ENCODE measurements at regions not wholly inside any gene's neighbourhood (a gene's known extent, or its start where the extent isn't known, plus 50 kb on each side); places are given as distances from the start of the nearest gene placed in this dataset.
"Not testable (repeated sequence)": the region's sequence is repeated elsewhere in the genome, so short reads cannot be mapped to it uniquely, and the experiment has no call there.

DNA sequence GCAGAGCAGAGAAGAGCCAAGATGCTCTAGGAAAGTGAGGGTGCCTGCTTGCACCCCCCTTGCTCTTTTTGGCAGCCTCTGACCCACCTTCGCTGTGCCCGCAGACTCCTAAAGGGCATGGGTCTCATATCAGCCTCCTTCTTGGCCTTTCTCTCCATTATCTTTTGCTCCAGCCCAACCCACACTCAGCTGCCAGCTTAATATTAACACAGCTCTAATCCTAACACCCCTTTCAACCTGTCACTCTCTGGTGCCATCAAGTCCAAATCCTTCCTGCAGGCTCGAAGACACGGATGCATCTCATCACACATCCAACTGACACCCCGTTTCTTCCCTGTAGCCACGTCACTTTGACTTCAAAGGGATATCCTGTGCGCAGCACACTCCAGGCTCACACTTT, 171.6 kb upstream of the AUTS2 start:
- no peak for DNase-seq

DNA sequence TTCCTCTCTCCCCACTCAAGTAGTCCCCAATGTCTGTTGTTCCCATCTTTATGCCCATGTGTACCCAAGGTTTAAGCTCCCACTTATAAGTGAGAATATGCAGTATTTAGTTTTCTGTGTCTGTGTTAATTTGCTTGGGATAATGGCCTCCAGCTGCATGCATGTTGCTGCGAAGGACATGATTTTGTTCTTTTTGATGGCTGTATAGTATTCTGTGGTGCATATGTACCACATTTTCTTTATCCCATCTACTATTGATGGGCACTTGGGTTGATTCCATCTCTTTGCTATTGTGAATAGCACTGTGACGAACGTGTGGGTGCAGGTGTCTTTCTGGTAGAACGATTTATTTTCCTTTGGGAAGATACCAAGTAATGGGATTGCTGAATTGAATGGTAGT, 170.2 kb upstream of the AUTS2 start:
- Histone ChIP-seq H3K4me1 (peaks cover 13% of the 10 kb centered on the region), H3K9me3 (no peaks in the 10 kb centered on the region), H3K4me3 (ENCODE audit: low read depth, low read length) (no peak overlapping the region), H3K27me3 (no peaks in the 10 kb centered on the region), H3K36me3 (no peaks in the 10 kb centered on the region)
- TF ChIP-seq, protein P1, sequence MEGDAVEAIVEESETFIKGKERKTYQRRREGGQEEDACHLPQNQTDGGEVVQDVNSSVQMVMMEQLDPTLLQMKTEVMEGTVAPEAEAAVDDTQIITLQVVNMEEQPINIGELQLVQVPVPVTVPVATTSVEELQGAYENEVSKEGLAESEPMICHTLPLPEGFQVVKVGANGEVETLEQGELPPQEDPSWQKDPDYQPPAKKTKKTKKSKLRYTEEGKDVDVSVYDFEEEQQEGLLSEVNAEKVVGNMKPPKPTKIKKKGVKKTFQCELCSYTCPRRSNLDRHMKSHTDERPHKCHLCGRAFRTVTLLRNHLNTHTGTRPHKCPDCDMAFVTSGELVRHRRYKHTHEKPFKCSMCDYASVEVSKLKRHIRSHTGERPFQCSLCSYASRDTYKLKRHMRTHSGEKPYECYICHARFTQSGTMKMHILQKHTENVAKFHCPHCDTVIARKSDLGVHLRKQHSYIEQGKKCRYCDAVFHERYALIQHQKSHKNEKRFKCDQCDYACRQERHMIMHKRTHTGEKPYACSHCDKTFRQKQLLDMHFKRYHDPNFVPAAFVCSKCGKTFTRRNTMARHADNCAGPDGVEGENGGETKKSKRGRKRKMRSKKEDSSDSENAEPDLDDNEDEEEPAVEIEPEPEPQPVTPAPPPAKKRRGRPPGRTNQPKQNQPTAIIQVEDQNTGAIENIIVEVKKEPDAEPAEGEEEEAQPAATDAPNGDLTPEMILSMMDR (IDR thresholded peaks at IDR 0.05; ENCODE audit: low read depth, low read length) = no peak
- no peak for DNase-seq

More for the DNA sequence above, 171.6 kb upstream of the AUTS2 start:
- Histone ChIP-seq H3K4me1 (peaks cover 13% of the 10 kb centered on the region), H3K9me3 (no peaks in the 10 kb centered on the region), H3K27me3 (no peaks in the 10 kb centered on the region), H3K4me3 (ENCODE audit: low read depth, low read length) (no peak overlapping the region), H3K36me3 (no peaks in the 10 kb centered on the region)
- TF ChIP-seq, protein P1 (IDR thresholded peaks at IDR 0.05; ENCODE audit: low read depth, low read length) = no peak

GRCh38 chr7:69429911-69430383, 168.3 kb upstream of the AUTS2 start:
- Histone ChIP-seq H3K4me3 (ENCODE audit: low read depth, low read length) (peak overlapping the region; percentile 2; the same call in 1 of the 2 replicates), H3K27me3 (no peaks in the 10 kb centered on the region), H3K4me1 (peaks cover 13% of the 10 kb centered on the region), H3K36me3 (no peaks in the 10 kb centered on the region), H3K9me3 (no peaks in the 10 kb centered on the region)
- TF ChIP-seq, protein P1 (IDR thresholded peaks at IDR 0.05; ENCODE audit: low read depth, low read length) = no peak
- DNase-seq = peak; percentile 53

- H3K36me3 ChIP-seq = no peaks in the 10 kb centered on the region
- H3K9me3 ChIP-seq = no peaks in the 10 kb centered on the region
- peak; percentile 66 for DNase-seq
- 0 out of 2 replicates have a peak overlapping the region, but pooled peaks have one; percentile 2 for H3K4me3 ChIP-seq (ENCODE audit: low read depth, low read length)
- H3K4me1 ChIP-seq = peaks cover 13% of the 10 kb centered on the region
- H3K27me3 ChIP-seq = no peaks in the 10 kb centered on the region
- TF ChIP-seq, protein P1 (IDR thresholded peaks at IDR 0.05; ENCODE audit: low read depth, low read length) = no peak
Observed at GRCh38 chr7:69430384-69431021, 167.8 kb upstream of the AUTS2 start.

DNA sequence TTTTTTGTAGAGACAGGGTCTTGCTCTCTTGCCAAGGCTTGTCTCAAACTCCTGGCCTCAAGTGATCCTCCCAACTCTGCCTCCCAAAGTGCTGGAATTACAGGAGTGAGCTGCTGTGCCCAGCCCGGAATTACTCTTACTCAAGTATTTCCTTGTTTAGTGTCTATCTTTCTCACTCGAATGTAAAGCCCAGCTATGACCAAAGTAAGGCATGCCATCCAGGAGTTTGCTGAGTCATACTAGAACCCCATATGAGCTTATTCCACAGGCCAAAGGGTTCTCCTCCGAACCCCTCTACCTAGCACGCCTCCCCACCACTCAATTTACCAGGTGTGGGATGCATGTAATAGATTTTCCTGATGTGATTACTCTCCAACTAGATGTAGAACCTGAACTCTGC, 166.6 kb upstream of the AUTS2 start:
- H3K9me3 ChIP-seq = no peaks in the 10 kb centered on the region
- no peak for DNase-seq
- H3K27me3 ChIP-seq = no peaks in the 10 kb centered on the region
- peaks cover 13% of the 10 kb centered on the region for H3K4me1 ChIP-seq
- no peak overlapping the region for H3K4me3 ChIP-seq (ENCODE audit: low read depth, low read length)
- H3K36me3 ChIP-seq = no peaks in the 10 kb centered on the region
- TF ChIP-seq, protein P1 (IDR thresholded peaks at IDR 0.05; ENCODE audit: low read depth, low read length) = no peak

DNA sequence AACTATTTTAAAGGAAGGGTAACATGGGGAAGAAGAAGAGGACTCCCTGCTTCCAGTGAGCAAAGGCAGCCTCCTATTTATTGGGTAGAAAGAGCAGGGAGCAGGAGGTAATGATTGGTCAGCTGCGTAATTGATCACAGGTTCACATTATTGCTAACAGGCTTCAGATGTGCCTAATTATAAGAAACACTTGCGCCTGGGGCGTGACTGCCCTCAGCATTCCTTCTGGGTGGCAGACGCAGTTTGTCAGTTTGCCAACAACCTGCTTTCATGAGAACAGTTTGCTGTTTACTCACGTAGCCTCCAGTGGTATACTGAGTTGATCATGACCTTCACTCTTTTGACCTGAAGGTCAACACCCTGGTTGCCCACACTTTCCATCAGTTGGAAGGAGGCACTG, 166.0 kb upstream of the AUTS2 start:
- H3K27me3 ChIP-seq; DNase-seq; H3K4me3 ChIP-seq (ENCODE audit: low read depth, low read length); H3K9me3 ChIP-seq; H3K36me3 ChIP-seq: not testable (repeated sequence)
- H3K4me1 ChIP-seq = peaks cover 13% of the 10 kb centered on the region
